IMR-90 (cell line): ENCODE measurements at regions not wholly inside any gene's neighbourhood (a gene's known extent, or its start where the extent isn't known, plus 50 kb on each side); places are given as distances from the start of the nearest gene placed in this dataset.

Experiments used
- ATAC-seq: fragments of 200-7000 bp; cut with Tn5 transposase; 2 replicates; pipeline ENCODE4 v1.9.1; 2020; ENCODE audit warnings: low read depth, mild to moderate bottlenecking, moderate library complexity
- BruUV-seq: library from RNA; stranded (reverse); fragments of 400-500 nt; replicated peaks from 2 replicates; lab custom pipeline; 2021; lab: Mats Ljungman, UMichigan
- CTCF ChIA-PET: fragments of 300-600 bp; formaldehyde crosslinking; extraction: SDS; loops from one replicate; lab custom pipeline; 2021; ENCODE audit warnings: antibody characterized with exemption; lab: Yijun Ruan, JAX
- POLR2A ChIA-PET: fragments of 300-600 bp; sonication (Branson Sonifier 250); formaldehyde crosslinking; loops from one replicate; lab custom pipeline; 2022; ENCODE audit warnings: antibody characterized with exemption; ENCODE audit not compliant: unreplicated experiment; lab: Charles Lee
- DNase-seq: peaks from one replicate; pipeline ENCODE4 v3.0.0; 2013
- H2AFZ ChIP-seq: replicated peaks from 2 replicates; pipeline ENCODE3; 2013; ENCODE audit warnings: low read length, mild to moderate bottlenecking; ENCODE audit not compliant: poor library complexity
- H2AK5ac ChIP-seq: 2 replicates; pipeline ENCODE4 v1.6.1; 2013; ENCODE audit warnings: low read depth, low read length, inconsistent platforms
- H2AK9ac ChIP-seq: replicated peaks from 2 replicates; pipeline ENCODE3; 2013; ENCODE audit warnings: mild to moderate bottlenecking, low read depth, low read length, moderate library complexity; ENCODE audit not compliant: poor library complexity
- H2BK120ac ChIP-seq: 2 replicates; pipeline ENCODE4 v1.6.1; 2013; ENCODE audit warnings: low read depth, low read length, inconsistent platforms
- H2BK15ac ChIP-seq: 3 replicates; pipeline ENCODE4 v1.6.1; 2013; ENCODE audit warnings: low read depth, low read length, inconsistent platforms
- H2BK20ac ChIP-seq: 2 replicates; pipeline ENCODE4 v1.6.1; 2013; ENCODE audit warnings: low read depth, mild to moderate bottlenecking, inconsistent platforms, low read length, moderate library complexity
- H2BK5ac ChIP-seq: 2 replicates; pipeline ENCODE4 v1.6.1; 2013; ENCODE audit warnings: mild to moderate bottlenecking, low read depth, low read length, inconsistent platforms; ENCODE audit not compliant: poor library complexity, severe bottlenecking
- H3K14ac ChIP-seq: replicated peaks from 2 replicates; pipeline ENCODE4 v1.6.1; 2013; ENCODE audit warnings: low read depth, low read length, inconsistent platforms
- H3K18ac ChIP-seq: 2 replicates; pipeline ENCODE4 v1.6.1; 2013; ENCODE audit warnings: low read depth, low read length, control low read depth
- H3K23ac ChIP-seq: 2 replicates; pipeline ENCODE4 v1.6.1; 2013; ENCODE audit warnings: low read depth, low read length, inconsistent platforms
- H3K27ac ChIP-seq: 2 replicates; pipeline ENCODE4 v1.5.1; 2013; ENCODE audit warnings: mild to moderate bottlenecking, control low read depth, low read length; ENCODE audit not compliant: insufficient read depth
- H3K27me3 ChIP-seq: 2 replicates; pipeline ENCODE4 v1.6.1; 2013; ENCODE audit warnings: low read length; ENCODE audit not compliant: control insufficient read depth, insufficient read depth
- H3K36me3 ChIP-seq: 2 replicates; pipeline ENCODE4 v1.6.1; 2013; ENCODE audit warnings: low read length, mixed read lengths; ENCODE audit not compliant: control insufficient read depth, insufficient read depth
- H3K4ac ChIP-seq: 2 replicates; pipeline ENCODE4 v1.6.1; 2013; ENCODE audit warnings: low read depth, low read length, inconsistent platforms
- H3K4me1 ChIP-seq: 2 replicates; pipeline ENCODE4 v1.6.1; 2013; ENCODE audit warnings: low read length, mixed read lengths; ENCODE audit not compliant: control insufficient read depth, insufficient read depth
- H3K4me2 ChIP-seq: 2 replicates; pipeline ENCODE4 v1.6.1; 2013; ENCODE audit warnings: low read depth, mild to moderate bottlenecking, control low read depth, low read length, moderate library complexity
- H3K4me3 ChIP-seq: 2 replicates; pipeline ENCODE4 v1.5.1; 2013; ENCODE audit warnings: low read depth, mild to moderate bottlenecking, control low read depth, low read length, moderate library complexity; ENCODE audit not compliant: insufficient read depth
- H3K56ac ChIP-seq: 2 replicates; pipeline ENCODE4 v1.6.1; 2013; ENCODE audit warnings: low read length, inconsistent platforms; ENCODE audit not compliant: insufficient read depth; ENCODE audit errors: extremely low read depth
- H3K79me1 ChIP-seq, 2 experiments: 2 replicates each; pipeline ENCODE4 v1.6.1; 2013; ENCODE audit warnings: low read length in 2 of 2, inconsistent platforms in 1 of 2, low read depth in 1 of 2
- H3K9ac ChIP-seq: 2 replicates; pipeline ENCODE4 v1.6.1; 2013; ENCODE audit warnings: low read depth, low read length, control low read depth
- H3K9me1 ChIP-seq: 2 replicates; pipeline ENCODE4 v1.6.1; 2013; ENCODE audit warnings: low read length, inconsistent platforms; ENCODE audit not compliant: insufficient read depth
- H3K9me3 ChIP-seq: 2 replicates; pipeline ENCODE4 v1.6.1; 2013; ENCODE audit warnings: low read length; ENCODE audit not compliant: control insufficient read depth, insufficient read depth
- H4K20me1 ChIP-seq: 2 replicates; pipeline ENCODE4 v1.6.1; 2013; ENCODE audit warnings: low read length, inconsistent platforms; ENCODE audit not compliant: insufficient read depth
- H4K5ac ChIP-seq: 2 replicates; pipeline ENCODE4 v1.6.1; 2013; ENCODE audit warnings: mild to moderate bottlenecking, low read depth, low read length, control low read depth
- H4K8ac ChIP-seq, 2 experiments: 2 replicates each; pipeline ENCODE4 v1.6.1; 2013; ENCODE audit warnings: low read depth in 2 of 2, low read length in 2 of 2, control low read depth in 1 of 2, inconsistent platforms in 1 of 2
- H4K91ac ChIP-seq: 2 replicates; pipeline ENCODE4 v1.6.1; 2013; ENCODE audit warnings: low read depth, low read length, inconsistent platforms; ENCODE audit not compliant: insufficient read depth
- BHLHE40 ChIP-seq: fragments of 150-350 bp; IDR thresholded peaks from 2 replicates; pipeline ENCODE4 v1.6.1; 2016; ENCODE audit warnings: mild to moderate bottlenecking, low read depth, low read length
- CEBPB ChIP-seq: IDR thresholded peaks from 2 replicates; pipeline ENCODE4 v1.6.1; 2012; ENCODE audit warnings: low read depth, low read length, improper control_type of control experiment
- FOS ChIP-seq: fragments of 150-350 bp; IDR thresholded peaks from 2 replicates; pipeline ENCODE4 v1.6.1; 2016; ENCODE audit warnings: low read depth, low read length
- MAZ ChIP-seq: IDR thresholded peaks from 2 replicates; pipeline ENCODE4 v1.6.1; 2012; ENCODE audit warnings: low read depth, mild to moderate bottlenecking, low read length, improper control_type of control experiment, moderate library complexity, borderline replicate concordance
- MXI1 ChIP-seq: IDR thresholded peaks from 2 replicates; pipeline ENCODE4 v1.6.1; 2012; ENCODE audit warnings: low read depth, mild to moderate bottlenecking, low read length, moderate library complexity, borderline replicate concordance
- NFE2L2 ChIP-seq: fragments of 150-350 bp; IDR thresholded peaks from 2 replicates; pipeline ENCODE4 v1.6.1; 2016; ENCODE audit warnings: low read depth, mild to moderate bottlenecking, low read length
- POLR2A ChIP-seq: IDR thresholded peaks from 2 replicates; pipeline ENCODE4 v1.6.1; 2012; ENCODE audit warnings: mild to moderate bottlenecking, low read depth, low read length
- RAD21 ChIP-seq: IDR thresholded peaks from 2 replicates; pipeline ENCODE4 v1.6.1; 2012; ENCODE audit warnings: low read length, improper control_type of control experiment
- RCOR1 ChIP-seq: IDR thresholded peaks from 2 replicates; pipeline ENCODE4 v1.6.1; 2012; ENCODE audit warnings: mild to moderate bottlenecking, low read length, improper control_type of control experiment; ENCODE audit not compliant: insufficient replicate concordance
- RFX5 ChIP-seq: IDR thresholded peaks from 2 replicates; pipeline ENCODE4 v1.8.0; 2012; ENCODE audit warnings: low read depth, mild to moderate bottlenecking, low read length, moderate library complexity
- SMC3 ChIP-seq: fragments of 150-350 bp; IDR thresholded peaks from 2 replicates; pipeline ENCODE4 v1.6.1; 2016; ENCODE audit warnings: low read depth, mild to moderate bottlenecking, antibody characterized with exemption, low read length, moderate library complexity
- USF2 ChIP-seq: fragments of 150-350 bp; IDR thresholded peaks from 2 replicates; pipeline ENCODE4 v1.6.1; 2017; ENCODE audit warnings: mild to moderate bottlenecking, antibody characterized with exemption, low read length, low read depth
- WGBS, 2 experiments: methylation state at CpG; one replicate each; pipeline versions ENCODE4 v1.1.5 to v1.1.7; 2013; ENCODE audit warnings: missing lambda C conversion rate in 2 of 2; ENCODE audit not compliant: insufficient read length in 1 of 2; ENCODE audit errors: extremely low coverage in 2 of 2; 5-methylcytosine and 5-hydroxymethylcytosine counted together
- dilution Hi-C: fragments of 300-500 bp; cut with HindIII; formaldehyde crosslinking; loops from one replicate; pipeline ENCODE4 v1.14.3; 2018; ENCODE audit warnings: low sequenced_read_pairs; ENCODE audit not compliant: unreplicated experiment
- in situ Hi-C: fragments of 300-500 bp; cut with MboI; formaldehyde crosslinking; loops from 3 replicates; pipeline ENCODE4 v1.14.3; 2019; ENCODE audit warnings: low sequenced_read_pairs, inconsistent platforms, mixed read lengths
- intact Hi-C: fragments of 100-400 bp; cut with micrococcal nuclease; formaldehyde crosslinking; loops from 2 replicates; pipeline ENCODE4 v1.10.0; 2022
- TF ChIP-seq, protein P1 (sequence below): conservative IDR thresholded peaks from 2 replicates; pipeline ENCODE4 v1.5.1; 2012; ENCODE audit warnings: mild to moderate bottlenecking, low read depth, low read length, improper control_type of control experiment
- TF ChIP-seq, protein P2 (sequence below): fragments of 150-350 bp; IDR thresholded peaks from 2 replicates; pipeline ENCODE4 v1.6.1; 2016; ENCODE audit warnings: low read depth, mild to moderate bottlenecking, low read length, moderate library complexity, borderline replicate concordance

DNA sequence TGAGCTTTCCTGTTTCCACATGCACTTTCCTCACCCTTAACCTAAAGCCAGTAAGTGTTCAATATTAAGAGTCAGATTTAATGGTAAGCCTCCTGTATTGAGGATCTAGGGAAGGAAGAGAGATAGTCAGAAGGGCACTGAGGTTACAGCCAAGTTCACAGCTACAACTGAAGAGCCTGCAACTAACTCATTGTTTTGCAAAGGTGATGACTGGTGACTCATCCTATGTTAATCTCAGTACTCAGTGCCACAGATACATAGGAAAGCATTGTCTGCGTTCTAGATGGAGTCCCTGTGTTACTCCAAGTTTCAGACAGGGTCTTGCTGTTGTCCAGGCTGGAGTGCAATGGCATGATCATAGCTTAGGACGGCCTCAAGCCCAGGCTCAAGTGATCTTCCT, 157.0 kb upstream of the RBM19 start:
- H2AFZ ChIP-seq = peak overlapping the region; percentile 10
- no peaks in the 10 kb centered on the region for H3K9me1 ChIP-seq
- H2AK5ac ChIP-seq = no peak overlapping the region
- intact Hi-C loops = no loop called here
- no peak overlapping the region for H3K4me2 ChIP-seq
- no peaks in the 10 kb centered on the region; the same call in 1 of the 2 replicates for H3K27me3 ChIP-seq
- no peak overlapping the region for H2BK20ac ChIP-seq
- ATAC-seq (no peak), DNase-seq (no peak)
- H4K5ac ChIP-seq = no peak overlapping the region
- no peaks in the 10 kb centered on the region for H3K36me3 ChIP-seq
- no peak overlapping the region for H4K8ac ChIP-seq
- H3K56ac ChIP-seq = no peak overlapping the region
- WGBS, 2 experiments = 0% methylated on average over 1 of the region's 2 CpGs; no CpG with 5 or more reads in 1 of the 2 experiments
- no peak overlapping the region for H3K4me3 ChIP-seq
- in situ Hi-C loops = no loop called here
- H3K4me1 ChIP-seq = no peaks in the 10 kb centered on the region
- no peak overlapping the region for H2BK5ac ChIP-seq
- no peak overlapping the region for H3K14ac ChIP-seq
- no peak overlapping the region for H3K18ac ChIP-seq
- no peak overlapping the region for H2BK120ac ChIP-seq
- TF ChIP-seq RFX5 (no peak), MXI1 (no peak), SMC3 (no peak), CEBPB (no peak), NFE2L2 (no peak), RAD21 (no peak), USF2 (no peak), FOS (no peak), MAZ (no peak), RCOR1 (no peak), BHLHE40 (no peak), POLR2A (no peak)
- TF ChIP-seq, protein P1, sequence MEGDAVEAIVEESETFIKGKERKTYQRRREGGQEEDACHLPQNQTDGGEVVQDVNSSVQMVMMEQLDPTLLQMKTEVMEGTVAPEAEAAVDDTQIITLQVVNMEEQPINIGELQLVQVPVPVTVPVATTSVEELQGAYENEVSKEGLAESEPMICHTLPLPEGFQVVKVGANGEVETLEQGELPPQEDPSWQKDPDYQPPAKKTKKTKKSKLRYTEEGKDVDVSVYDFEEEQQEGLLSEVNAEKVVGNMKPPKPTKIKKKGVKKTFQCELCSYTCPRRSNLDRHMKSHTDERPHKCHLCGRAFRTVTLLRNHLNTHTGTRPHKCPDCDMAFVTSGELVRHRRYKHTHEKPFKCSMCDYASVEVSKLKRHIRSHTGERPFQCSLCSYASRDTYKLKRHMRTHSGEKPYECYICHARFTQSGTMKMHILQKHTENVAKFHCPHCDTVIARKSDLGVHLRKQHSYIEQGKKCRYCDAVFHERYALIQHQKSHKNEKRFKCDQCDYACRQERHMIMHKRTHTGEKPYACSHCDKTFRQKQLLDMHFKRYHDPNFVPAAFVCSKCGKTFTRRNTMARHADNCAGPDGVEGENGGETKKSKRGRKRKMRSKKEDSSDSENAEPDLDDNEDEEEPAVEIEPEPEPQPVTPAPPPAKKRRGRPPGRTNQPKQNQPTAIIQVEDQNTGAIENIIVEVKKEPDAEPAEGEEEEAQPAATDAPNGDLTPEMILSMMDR = no peak
- TF ChIP-seq, protein P2, sequence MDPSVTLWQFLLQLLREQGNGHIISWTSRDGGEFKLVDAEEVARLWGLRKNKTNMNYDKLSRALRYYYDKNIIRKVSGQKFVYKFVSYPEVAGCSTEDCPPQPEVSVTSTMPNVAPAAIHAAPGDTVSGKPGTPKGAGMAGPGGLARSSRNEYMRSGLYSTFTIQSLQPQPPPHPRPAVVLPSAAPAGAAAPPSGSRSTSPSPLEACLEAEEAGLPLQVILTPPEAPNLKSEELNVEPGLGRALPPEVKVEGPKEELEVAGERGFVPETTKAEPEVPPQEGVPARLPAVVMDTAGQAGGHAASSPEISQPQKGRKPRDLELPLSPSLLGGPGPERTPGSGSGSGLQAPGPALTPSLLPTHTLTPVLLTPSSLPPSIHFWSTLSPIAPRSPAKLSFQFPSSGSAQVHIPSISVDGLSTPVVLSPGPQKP = no peak
- no peak overlapping the region for H2BK15ac ChIP-seq
- CTCF ChIA-PET = no interaction called here
- BruUV-seq = no TSS peak
- H4K20me1 ChIP-seq = no peaks in the 10 kb centered on the region
- H3K4ac ChIP-seq = no peak overlapping the region
- H3K79me1 ChIP-seq = no peaks in the 10 kb centered on the region
- no peaks in the 10 kb centered on the region for H3K9me3 ChIP-seq
- H3K23ac ChIP-seq = no peak overlapping the region
- no peak overlapping the region for H3K9ac ChIP-seq
- H3K27ac ChIP-seq = no peak overlapping the region
- POLR2A ChIA-PET = no interaction called here
- dilution Hi-C loops = no loop called here
- H2AK9ac ChIP-seq = no peak overlapping the region
- H4K91ac ChIP-seq = no peak overlapping the region
